ENCODE measurements at regions not wholly inside any gene's neighbourhood (a gene's known extent, or its start where the extent isn't known, plus 50 kb on each side); places are given as distances from the start of the nearest gene placed in this dataset.

GRCh38 chr2:129794540-129794939 is 184.9 kb upstream of the RAB6C start:
- no peaks in the 10 kb centered on the region for H3K4me1 ChIP-seq (replicated peaks in 1 of 2; ENCODE audit: control insufficient read depth in 2 of 2, insufficient read depth in 2 of 2, low read length in 2 of 2)
- TF ChIP-seq CTCF (IDR thresholded peaks at IDR 0.05 in 2 of 3, conservative IDR thresholded peaks at IDR 0.05 in 1 of 3; ENCODE audit: insufficient read depth in 2 of 3, low read depth in 1 of 3, low read length in 3 of 3) = 0 out of 6 replicates have a peak, but pooled peaks of 1 of the 3 experiments have one; percentile 17
- no peak for TF ChIP-seq REST (IDR thresholded peaks at IDR 0.05; ENCODE audit: borderline replicate concordance)
- TF ChIP-seq REST (CRISPR knock-in tag; IDR thresholded peaks at IDR 0.05; ENCODE audit: low read depth) = no peak
- ChIA-PET CTCF (ENCODE audit: low intra/inter-chr PET ratio) (no interaction called here), POLR2A (no interaction called here)
- H3K4me3 ChIP-seq = no peak overlapping the region
- peaks cover 0 to 32% of the 10 kb centered on the region in 2 experiments; a peak in 2 of 5 replicates for H3K27me3 ChIP-seq (ENCODE audit: control insufficient read depth in 2 of 2, insufficient read depth in 2 of 2, low read length in 2 of 2)
- no peaks in the 10 kb centered on the region for H3K36me3 ChIP-seq (ENCODE audit: control insufficient read depth, insufficient read depth, low read length)
- H3K27ac ChIP-seq (ENCODE audit: extremely low read depth, low read depth, low read length) = no peak overlapping the region
- FAIRE-seq (no peak), DNase-seq (ENCODE audit: extremely low read depth in 1 of 4, low spot score in 3 of 4) (no peak), ATAC-seq (no peak)
- intact Hi-C loops (cut with micrococcal nuclease) (no loop called here), in situ Hi-C loops (cut with MboI) (no loop called here)
- no peak overlapping the region for H2AFZ ChIP-seq (ENCODE audit: low read depth, low read length)
- H3K79me2 ChIP-seq (ENCODE audit: control insufficient read depth, insufficient read depth, low read length) = no peaks in the 10 kb centered on the region
- H3K9me1 ChIP-seq (ENCODE audit: control insufficient read depth, insufficient read depth, low read length) = no peaks in the 10 kb centered on the region
- H4K20me1 ChIP-seq (replicated peaks; ENCODE audit: control insufficient read depth, insufficient read depth, low read length) = peaks cover 2% of the 10 kb centered on the region; the same call in 1 of the 2 replicates
- no TSS peak for BruUV-seq (replicated peaks)
- under 1% methylated on average over 15 of the region's 15 CpGs for WGBS (ENCODE audit: insufficient coverage, low coverage, missing lambda C conversion rate)
- H3K9me3 ChIP-seq (replicated peaks; ENCODE audit: control insufficient read depth, insufficient read depth, low read depth, low read length) = no peaks in the 10 kb centered on the region
- H3K4me2 ChIP-seq (ENCODE audit: insufficient read depth, low read length) = no peak overlapping the region
- no peak overlapping the region for H3K9ac ChIP-seq (ENCODE audit: insufficient read depth in 1 of 2, low read depth in 2 of 2, low read length in 2 of 2)
